ENCODE measurements at regions not wholly inside any gene's neighbourhood (a gene's known extent, or its start where the extent isn't known, plus 50 kb on each side); places are given as distances from the start of the nearest gene placed in this dataset.
"Not testable (repeated sequence)": the region's sequence is repeated elsewhere in the genome, so short reads cannot be mapped to it uniquely, and the experiment has no call there.

GRCh38 chr11:34787348-34787747 is 128.8 kb downstream of the APIP start:
- no peaks in the 10 kb centered on the region for H3K36me3 ChIP-seq (ENCODE audit: insufficient read depth, low read length)
- no peak for DNase-seq (ENCODE audit: low read depth)
- H2AFZ ChIP-seq (ENCODE audit: low read depth, low read length) = no peak overlapping the region
- H3K4me3 ChIP-seq (ENCODE audit: insufficient read depth, low read depth, low read length) = no peak overlapping the region
- no peaks in the 10 kb centered on the region for H3K4me1 ChIP-seq (ENCODE audit: insufficient read depth, low read length)
- no peaks in the 10 kb centered on the region for H3K9me3 ChIP-seq (ENCODE audit: insufficient read depth, low read depth, low read length)
- no peaks in the 10 kb centered on the region for H3K27me3 Mint-ChIP-seq (ENCODE audit: low read depth, unreplicated experiment)
- H3K27ac Mint-ChIP-seq (ENCODE audit: unreplicated experiment) = no peak overlapping the region
- TF ChIP-seq CTCF (IDR thresholded peaks at IDR 0.05; ENCODE audit: insufficient read depth, low read depth, low read length) = no peak
- H3K4me3 Mint-ChIP-seq (ENCODE audit: unreplicated experiment) = no peak overlapping the region
- no peaks in the 10 kb centered on the region for H3K79me2 ChIP-seq (ENCODE audit: insufficient read depth, low read length)
- no peaks in the 10 kb centered on the region for H3K4me1 Mint-ChIP-seq (ENCODE audit: low read depth, unreplicated experiment)
- H3K36me3 Mint-ChIP-seq (ENCODE audit: low read depth, unreplicated experiment) = peaks cover 1% of the 10 kb centered on the region
- no peak overlapping the region for H3K4me2 ChIP-seq (ENCODE audit: low read length)
- no peak overlapping the region for H3K27ac ChIP-seq (ENCODE audit: low read depth, low read length)
- no peaks in the 10 kb centered on the region for H3K27me3 ChIP-seq (ENCODE audit: insufficient read depth, low read length)
- no peak overlapping the region for H3K9ac ChIP-seq (ENCODE audit: low read length)
- H3K9me3 Mint-ChIP-seq (ENCODE audit: unreplicated experiment) = peaks cover 7% of the 10 kb centered on the region
- FAIRE-seq = no peak
- no peaks in the 10 kb centered on the region for H4K20me1 ChIP-seq (ENCODE audit: insufficient read depth, low read length)

GRCh38 chr11:34784318-34784841 is 131.8 kb downstream of the APIP start:
- no peaks in the 10 kb centered on the region for H4K20me1 ChIP-seq (ENCODE audit: insufficient read depth, low read length)
- no peaks in the 10 kb centered on the region for H3K79me2 ChIP-seq (ENCODE audit: insufficient read depth, low read length)
- no peaks in the 10 kb centered on the region for H3K9me3 Mint-ChIP-seq (ENCODE audit: unreplicated experiment)
- TF ChIP-seq EZH2 (IDR thresholded peaks at IDR 0.05; ENCODE audit: insufficient read depth, low read length) (no peak), CTCF (IDR thresholded peaks at IDR 0.05; ENCODE audit: insufficient read depth, low read depth, low read length) (no peak)
- FAIRE-seq = no peak
- no peaks in the 10 kb centered on the region for H3K4me1 ChIP-seq (ENCODE audit: insufficient read depth, low read length)
- no peak for DNase-seq (ENCODE audit: low read depth)
- no peak overlapping the region for H3K4me3 ChIP-seq (ENCODE audit: insufficient read depth, low read depth, low read length)
- no peak overlapping the region for H3K27ac ChIP-seq (ENCODE audit: low read depth, low read length)
- H3K27ac Mint-ChIP-seq (ENCODE audit: unreplicated experiment) = no peak overlapping the region
- H3K9me3 ChIP-seq (ENCODE audit: insufficient read depth, low read depth, low read length) = no peaks in the 10 kb centered on the region
- peaks cover 1% of the 10 kb centered on the region for H3K36me3 Mint-ChIP-seq (ENCODE audit: low read depth, unreplicated experiment)
- H3K4me1 Mint-ChIP-seq (ENCODE audit: low read depth, unreplicated experiment) = no peaks in the 10 kb centered on the region
- H3K4me3 Mint-ChIP-seq (ENCODE audit: unreplicated experiment) = no peak overlapping the region
- H3K4me2 ChIP-seq (ENCODE audit: low read length) = no peak overlapping the region
- no peaks in the 10 kb centered on the region for H3K27me3 Mint-ChIP-seq (ENCODE audit: low read depth, unreplicated experiment)
- no peaks in the 10 kb centered on the region for H3K27me3 ChIP-seq (ENCODE audit: insufficient read depth, low read length)
- H3K36me3 ChIP-seq (ENCODE audit: insufficient read depth, low read length) = no peaks in the 10 kb centered on the region
- H3K9ac ChIP-seq (ENCODE audit: low read length) = no peak overlapping the region
- H2AFZ ChIP-seq (ENCODE audit: low read depth, low read length) = no peak overlapping the region

DNA sequence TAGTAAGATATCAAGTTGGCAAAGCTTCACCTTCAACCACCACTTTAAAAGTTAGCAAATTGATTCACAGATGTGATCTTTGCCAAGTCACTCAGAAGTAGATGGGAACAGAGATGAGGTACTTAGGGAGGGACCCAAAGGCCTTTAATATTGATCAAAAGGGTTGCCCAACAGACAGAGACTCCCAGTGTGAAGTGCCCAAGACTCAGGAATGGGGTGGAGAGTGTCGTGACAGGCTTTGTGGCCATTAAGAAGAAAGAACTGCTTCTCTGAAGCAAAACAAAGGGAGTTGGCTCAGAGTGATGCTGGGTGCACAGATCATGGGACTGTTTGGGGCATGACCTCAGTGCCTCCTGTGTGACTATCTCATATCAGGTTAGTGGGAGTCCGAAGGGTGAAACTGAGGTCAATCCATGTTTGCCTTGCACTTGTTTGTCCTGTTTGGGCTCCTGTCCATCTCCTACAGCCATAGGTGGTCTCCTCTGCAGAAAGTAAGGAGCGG is 132.3 kb downstream of the APIP start:
- Histone ChIP-seq H3K9me3 (ENCODE audit: insufficient read depth, low read depth, low read length) (no peaks in the 10 kb centered on the region), H3K4me2 (ENCODE audit: low read length) (no peak overlapping the region), H3K79me2 (ENCODE audit: insufficient read depth, low read length) (no peaks in the 10 kb centered on the region), H3K4me3 (ENCODE audit: insufficient read depth, low read depth, low read length) (no peak overlapping the region), H4K20me1 (ENCODE audit: insufficient read depth, low read length) (no peaks in the 10 kb centered on the region), H2AFZ (ENCODE audit: low read depth, low read length) (no peak overlapping the region), H3K9ac (ENCODE audit: low read length) (no peak overlapping the region), H3K27me3 (ENCODE audit: insufficient read depth, low read length) (no peaks in the 10 kb centered on the region), H3K27ac (ENCODE audit: low read depth, low read length) (no peak overlapping the region), H3K36me3 (ENCODE audit: insufficient read depth, low read length) (no peaks in the 10 kb centered on the region), H3K4me1 (ENCODE audit: insufficient read depth, low read length) (no peaks in the 10 kb centered on the region)
- DNase-seq (ENCODE audit: low read depth) = no peak
- Mint-ChIP-seq H3K27me3 (ENCODE audit: low read depth, unreplicated experiment) (no peaks in the 10 kb centered on the region), H3K27ac (ENCODE audit: unreplicated experiment) (no peak overlapping the region), H3K9me3 (ENCODE audit: unreplicated experiment) (no peaks in the 10 kb centered on the region), H3K4me1 (ENCODE audit: low read depth, unreplicated experiment) (no peaks in the 10 kb centered on the region), H3K4me3 (ENCODE audit: unreplicated experiment) (no peak overlapping the region), H3K36me3 (ENCODE audit: low read depth, unreplicated experiment) (no peaks in the 10 kb centered on the region)
- TF ChIP-seq EZH2 (IDR thresholded peaks at IDR 0.05; ENCODE audit: insufficient read depth, low read length) (no peak), CTCF (IDR thresholded peaks at IDR 0.05; ENCODE audit: insufficient read depth, low read depth, low read length) (no peak)
- FAIRE-seq = no peak

DNA sequence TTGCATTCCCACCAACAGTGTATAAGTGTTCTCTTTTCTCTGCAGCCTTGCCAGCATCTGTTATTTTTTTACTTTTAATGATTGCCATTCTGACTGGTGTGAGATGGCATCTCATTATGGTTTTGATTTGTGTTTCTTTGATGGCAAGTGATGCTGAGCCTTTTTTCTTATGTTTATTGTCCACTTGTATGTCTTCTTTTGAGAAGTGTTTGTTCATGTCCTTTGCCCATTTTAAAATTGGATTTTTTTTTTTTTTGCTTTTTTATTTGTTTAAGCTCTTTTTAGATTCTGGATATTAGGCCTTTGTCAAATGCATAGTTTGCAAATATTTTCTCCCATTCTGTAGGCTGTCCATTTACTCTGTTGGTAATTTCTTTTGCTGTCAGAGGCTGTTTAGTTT is 134.4 kb downstream of the APIP start:
- H2AFZ ChIP-seq (ENCODE audit: low read depth, low read length); FAIRE-seq; H3K4me1 ChIP-seq (ENCODE audit: insufficient read depth, low read length); H3K36me3 ChIP-seq (ENCODE audit: insufficient read depth, low read length); H3K4me2 ChIP-seq (ENCODE audit: low read length); H3K4me1 Mint-ChIP-seq (ENCODE audit: low read depth, unreplicated experiment); H3K9me3 ChIP-seq (ENCODE audit: insufficient read depth, low read depth, low read length); H3K36me3 Mint-ChIP-seq (ENCODE audit: low read depth, unreplicated experiment); H3K4me3 ChIP-seq (ENCODE audit: insufficient read depth, low read depth, low read length); H3K4me3 Mint-ChIP-seq (ENCODE audit: unreplicated experiment); H3K27ac Mint-ChIP-seq (ENCODE audit: unreplicated experiment); H4K20me1 ChIP-seq (ENCODE audit: insufficient read depth, low read length); H3K27me3 Mint-ChIP-seq (ENCODE audit: low read depth, unreplicated experiment); H3K27me3 ChIP-seq (ENCODE audit: insufficient read depth, low read length); H3K27ac ChIP-seq (ENCODE audit: low read depth, low read length); H3K9me3 Mint-ChIP-seq (ENCODE audit: unreplicated experiment); H3K9ac ChIP-seq (ENCODE audit: low read length); H3K79me2 ChIP-seq (ENCODE audit: insufficient read depth, low read length); DNase-seq (ENCODE audit: low read depth): not testable (repeated sequence)

Measured in astrocyte (in vitro differentiated cells and primary cell).